ENCODE measurements at regions not wholly inside any gene's neighbourhood (a gene's known extent, or its start where the extent isn't known, plus 50 kb on each side); places are given as distances from the start of the nearest gene placed in this dataset.

GRCh38 chr5:24854850-24855249, 210.1 kb upstream of the CDH10 start:
- no peak for DNase-seq (ENCODE audit: low read depth)

- no peak for DNase-seq (ENCODE audit: low read depth)
These were observed 209.6 kb upstream of the CDH10 start for GRCh38 chr5:24854350-24854749.

- DNase-seq (ENCODE audit: low read depth), result no peak
These were observed 206.2 kb upstream of the CDH10 start for GRCh38 chr5:24850926-24851486.

GRCh38 chr5:24849210-24849609, 204.4 kb upstream of the CDH10 start:
- DNase-seq (ENCODE audit: low read depth), result no peak

- DNase-seq (ENCODE audit: low read depth), result no peak
These were observed 187.2 kb upstream of the CDH10 start for GRCh38 chr5:24831989-24832388.

- no peak for DNase-seq (ENCODE audit: low read depth)
These were observed 178.8 kb upstream of the CDH10 start for GRCh38 chr5:24823625-24824024.

- no peak for DNase-seq (ENCODE audit: low read depth)
These were observed 175.1 kb upstream of the CDH10 start for GRCh38 chr5:24819841-24820240.

GRCh38 chr5:24817966-24818365, 173.2 kb upstream of the CDH10 start:
- DNase-seq (ENCODE audit: low read depth), result no peak

GRCh38 chr5:24816206-24816605, 171.4 kb upstream of the CDH10 start:
- DNase-seq (ENCODE audit: low read depth), result no peak

- DNase-seq (ENCODE audit: low read depth), result no peak
These were observed 160.5 kb upstream of the CDH10 start for GRCh38 chr5:24805230-24805629.

GRCh38 chr5:24804221-24804681, 159.5 kb upstream of the CDH10 start:
- DNase-seq (ENCODE audit: low read depth), result no peak

GRCh38 chr5:24791326-24791725, 146.5 kb upstream of the CDH10 start:
- DNase-seq (ENCODE audit: low read depth), result no peak

GRCh38 chr5:24789611-24790351, 145.0 kb upstream of the CDH10 start:
- no peak for DNase-seq (ENCODE audit: low read depth)

- DNase-seq (ENCODE audit: low read depth), result no peak
These were observed 144.2 kb upstream of the CDH10 start for GRCh38 chr5:24788829-24789514.

GRCh38 chr5:24786108-24786507, 141.3 kb upstream of the CDH10 start:
- DNase-seq (ENCODE audit: low read depth), result no peak

GRCh38 chr5:24783596-24783995, 138.8 kb upstream of the CDH10 start:
- no peak for DNase-seq (ENCODE audit: low read depth)

- DNase-seq (ENCODE audit: low read depth), result no peak
These were observed 132.6 kb upstream of the CDH10 start for GRCh38 chr5:24777392-24777791.

- DNase-seq (ENCODE audit: low read depth), result no peak
These were observed 128.5 kb upstream of the CDH10 start for GRCh38 chr5:24773261-24773660.

GRCh38 chr5:24767086-24767485, 122.3 kb upstream of the CDH10 start:
- no peak for DNase-seq (ENCODE audit: low read depth)

- DNase-seq (ENCODE audit: low read depth), result no peak
These were observed 120.4 kb upstream of the CDH10 start for GRCh38 chr5:24765219-24765618.

GRCh38 chr5:24750355-24750754, 105.6 kb upstream of the CDH10 start:
- DNase-seq (ENCODE audit: low read depth), result no peak

GRCh38 chr5:24749701-24750100, 104.9 kb upstream of the CDH10 start:
- DNase-seq (ENCODE audit: low read depth), result peak; percentile 3

GRCh38 chr5:24747327-24747726, 102.5 kb upstream of the CDH10 start:
- no peak for DNase-seq (ENCODE audit: low read depth)
